NCI-H69 (cell line): ENCODE measurements at regions not wholly inside any gene's neighbourhood (a gene's known extent, or its start where the extent isn't known, plus 50 kb on each side); places are given as distances from the start of the nearest gene placed in this dataset.

ENCODE experiments used
- DNase-seq: peaks from one replicate; lab custom pipeline; 2025; lab: John Stamatoyannopoulos, UW

- DNase-seq = no peak
Measured at GRCh38 chr11:80157447-80157846, 716.6 kb upstream of the TENM4 start.

- DNase-seq = no peak
Measured at GRCh38 chr11:80156062-80156461, 715.2 kb upstream of the TENM4 start.

GRCh38 chr11:80155412-80156017 lies 714.7 kb upstream of the TENM4 start:
- peak; percentile 82 for DNase-seq

- peak; percentile 39 for DNase-seq
Measured at GRCh38 chr11:80146232-80146631, 705.4 kb upstream of the TENM4 start.

DNA sequence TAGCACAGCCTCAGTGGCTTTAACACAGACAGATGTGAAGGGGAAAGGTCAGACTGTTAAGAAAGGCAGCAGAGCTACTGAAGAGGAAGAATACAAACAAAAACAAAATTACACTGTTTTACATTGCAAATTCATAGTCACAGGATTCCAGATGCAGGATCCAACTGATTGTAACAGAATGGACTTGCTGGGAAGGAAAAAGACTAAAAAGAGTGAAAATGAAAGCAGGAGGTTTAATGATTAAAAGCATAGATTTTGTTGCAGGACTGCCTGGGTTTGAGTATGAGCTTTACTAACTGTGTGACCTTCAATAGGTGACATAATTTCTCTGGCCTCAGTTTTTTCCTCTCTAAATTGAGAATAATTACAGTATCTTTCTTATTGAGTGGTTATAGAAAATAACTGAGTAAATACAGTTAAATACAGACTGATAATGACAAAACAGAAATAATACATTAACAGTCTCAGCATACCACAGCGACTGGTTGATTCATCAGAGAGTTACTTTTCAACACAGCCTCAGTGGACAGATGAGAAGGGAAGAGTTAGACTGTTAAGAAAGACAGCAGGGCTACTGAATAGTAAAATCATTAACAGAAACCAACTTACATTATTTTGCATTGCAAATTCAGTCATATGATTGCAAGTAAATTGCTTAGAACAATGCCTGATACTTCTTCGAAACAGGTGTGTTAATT lies 704.2 kb upstream of the TENM4 start:
- DNase-seq = peak; percentile 54

DNA sequence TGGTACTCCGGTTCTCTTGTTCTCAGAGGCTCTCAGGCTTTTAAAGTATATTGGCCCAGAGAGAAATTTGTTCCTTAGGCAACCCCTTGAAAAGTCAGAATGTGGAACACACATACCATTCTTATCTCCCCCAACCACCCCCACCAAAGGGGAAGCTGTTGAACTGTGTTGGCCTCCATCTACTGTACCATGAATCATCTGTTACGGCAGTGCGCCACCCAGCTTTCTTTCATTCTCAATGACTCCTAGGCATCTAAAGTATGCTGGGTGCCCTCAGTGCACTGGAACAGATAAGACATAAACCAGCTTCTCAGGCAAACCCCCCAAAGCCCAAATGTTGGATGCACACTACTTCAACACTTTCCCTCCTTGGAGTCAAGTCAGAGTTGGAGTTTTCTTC lies 696.2 kb upstream of the TENM4 start:
- no peak for DNase-seq

DNA sequence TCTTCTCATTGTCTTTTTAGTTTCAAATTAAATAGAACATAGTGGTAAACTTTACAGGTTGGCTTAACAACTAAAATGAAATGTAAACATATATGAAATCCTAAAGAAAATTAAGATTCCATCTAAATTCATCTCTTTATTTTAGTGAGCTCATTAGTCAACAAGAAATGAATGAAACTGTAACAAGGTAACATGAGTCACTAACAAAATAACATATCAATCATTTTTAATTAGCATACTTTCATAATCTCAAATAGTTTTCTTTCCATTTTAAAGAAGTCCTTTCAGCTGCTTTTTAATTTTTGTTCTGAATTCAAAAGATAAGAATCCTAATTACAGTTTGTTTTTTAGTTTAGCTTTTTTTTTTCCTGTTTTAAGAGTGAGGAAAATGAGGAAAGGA lies 688.6 kb upstream of the TENM4 start:
- peak; percentile 13 for DNase-seq

DNA sequence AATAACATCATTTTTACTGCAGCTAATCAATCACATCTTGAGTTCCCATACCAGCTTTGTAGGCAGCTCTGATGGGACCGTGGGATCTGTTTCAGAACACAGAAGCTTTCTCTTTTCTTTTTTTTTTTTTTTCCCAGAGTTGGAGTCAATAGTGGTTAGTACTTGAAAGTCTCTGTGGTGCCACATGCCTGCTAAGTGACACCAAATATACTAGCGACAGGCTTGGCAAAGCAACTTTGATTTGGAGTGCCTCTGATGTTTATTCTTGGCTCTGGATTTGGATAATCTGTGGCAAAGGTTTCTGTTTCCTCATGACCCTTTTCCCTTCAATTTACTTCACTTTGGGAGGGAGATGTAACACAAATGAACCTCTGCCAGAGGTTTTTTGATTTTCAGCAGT lies 681.4 kb upstream of the TENM4 start:
- DNase-seq = no peak

GRCh38 chr11:80118073-80118472 lies 677.2 kb upstream of the TENM4 start:
- peak; percentile 57 for DNase-seq

- no peak for DNase-seq
Measured at GRCh38 chr11:80116796-80117195, 676.0 kb upstream of the TENM4 start.

DNA sequence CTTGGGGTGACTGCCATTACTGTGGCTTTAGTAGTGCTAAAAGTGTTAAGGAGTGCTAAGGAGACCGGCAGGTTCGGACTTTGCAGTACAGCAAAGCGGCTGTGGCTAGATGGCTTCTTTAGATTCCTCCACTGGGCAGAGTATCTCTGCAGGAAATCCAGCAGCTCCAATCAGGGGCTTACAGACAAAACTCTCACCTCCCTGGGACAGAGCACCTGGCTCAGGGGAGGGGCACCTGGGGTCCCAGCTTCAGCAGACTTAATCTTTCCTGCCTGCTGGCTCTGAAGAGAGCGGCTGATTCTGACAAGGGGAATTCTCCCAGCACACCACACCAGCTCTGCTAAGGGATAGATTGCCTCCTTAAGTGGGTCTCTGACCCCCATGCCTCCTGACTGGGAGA lies 668.8 kb upstream of the TENM4 start:
- no peak for DNase-seq

DNA sequence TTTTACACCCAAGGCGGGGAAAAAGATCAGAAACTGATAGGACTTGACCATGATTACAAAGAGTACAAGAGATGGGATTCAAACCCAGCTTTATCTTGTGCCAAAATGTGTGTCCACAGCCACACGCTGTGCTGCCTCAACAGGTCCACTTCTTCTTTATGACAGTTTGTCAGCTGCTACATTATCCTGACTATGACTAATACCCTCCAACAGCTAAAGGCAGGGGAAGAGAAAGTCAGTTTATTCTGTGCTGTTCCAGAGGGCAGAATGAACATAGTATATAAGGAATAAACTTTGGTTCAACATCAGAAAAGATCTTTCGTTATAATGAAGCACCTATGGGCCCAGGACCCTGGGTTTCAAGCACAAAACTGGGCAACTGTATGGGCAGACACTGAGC lies 668.2 kb upstream of the TENM4 start:
- no peak for DNase-seq

- DNase-seq = no peak
Measured at GRCh38 chr11:80107415-80107814, 666.6 kb upstream of the TENM4 start.

DNA sequence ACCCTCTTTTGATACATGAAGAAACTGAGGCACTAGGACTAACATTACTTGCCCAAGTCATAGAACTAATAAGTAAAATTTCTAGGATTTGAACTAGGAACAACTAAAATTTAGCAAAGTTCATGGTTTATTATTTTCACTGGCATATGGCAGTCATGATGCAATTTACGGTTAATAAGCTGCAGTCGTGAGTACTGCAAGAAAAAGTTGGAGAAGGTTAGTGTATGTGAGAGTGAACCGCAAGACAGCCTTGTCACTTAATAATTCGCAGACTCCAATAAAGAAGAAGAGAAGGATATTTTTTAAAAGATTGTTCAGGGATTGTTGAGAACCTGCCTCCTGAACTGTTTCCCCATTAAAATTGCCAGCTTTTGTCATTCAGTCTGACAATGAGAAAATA lies 663.4 kb upstream of the TENM4 start:
- no peak for DNase-seq

DNA sequence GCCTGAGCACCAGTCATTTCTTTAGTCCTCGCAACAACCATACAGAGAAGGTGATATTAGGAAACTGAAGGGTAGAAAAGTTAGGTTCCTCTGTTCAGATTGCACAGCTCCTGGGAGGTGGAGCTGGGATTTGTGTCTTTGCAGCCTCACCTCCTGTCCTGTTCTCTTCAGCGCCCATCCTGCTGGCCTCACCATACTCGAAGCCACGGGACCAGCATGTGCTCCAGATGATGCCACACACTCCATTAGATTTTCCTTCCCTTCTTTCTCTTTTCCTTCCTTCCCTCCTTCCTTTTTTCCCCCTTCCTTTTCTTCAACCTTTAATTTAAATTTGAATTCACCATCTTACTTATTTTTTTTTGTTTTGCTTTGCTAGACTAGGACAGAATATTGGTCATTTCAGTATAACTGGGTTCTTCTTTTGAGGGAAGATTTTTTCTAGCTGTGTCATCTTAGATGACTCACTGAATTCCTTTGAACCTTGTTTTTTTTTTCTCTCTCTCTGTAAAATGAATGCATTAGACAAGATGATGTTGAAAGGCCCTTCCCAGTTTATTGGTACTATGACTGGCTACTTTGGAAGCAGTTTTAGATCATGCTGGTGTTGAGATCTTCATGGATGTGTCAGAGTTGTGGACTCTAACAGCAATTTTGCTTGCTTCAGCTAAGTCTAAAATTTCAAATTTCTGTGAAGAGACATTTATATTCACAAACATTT lies 662.5 kb upstream of the TENM4 start:
- DNase-seq = no peak

DNA sequence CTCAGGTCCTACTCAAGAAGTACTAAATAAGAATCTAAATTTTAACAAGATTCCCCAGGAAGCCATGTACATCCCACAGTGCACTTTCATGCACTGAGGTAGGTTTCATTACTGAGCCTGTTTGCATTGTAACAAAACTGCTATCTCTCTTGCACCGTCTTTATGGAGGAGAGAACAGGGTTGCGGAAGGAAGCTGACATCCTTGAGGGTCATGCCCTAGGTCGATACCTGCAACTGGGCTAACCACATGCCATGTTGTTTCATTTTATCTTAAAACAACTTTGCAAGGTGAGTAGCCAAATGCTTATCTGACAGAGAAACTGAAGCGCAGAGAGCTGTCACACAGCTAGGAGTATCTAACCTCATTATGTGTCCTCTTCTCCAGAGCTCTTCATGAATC lies 656.3 kb upstream of the TENM4 start:
- no peak for DNase-seq

- no peak for DNase-seq
Measured at GRCh38 chr11:80096736-80097135, 655.9 kb upstream of the TENM4 start.

- DNase-seq = no peak
Measured at GRCh38 chr11:80086496-80087055, 645.7 kb upstream of the TENM4 start.

DNA sequence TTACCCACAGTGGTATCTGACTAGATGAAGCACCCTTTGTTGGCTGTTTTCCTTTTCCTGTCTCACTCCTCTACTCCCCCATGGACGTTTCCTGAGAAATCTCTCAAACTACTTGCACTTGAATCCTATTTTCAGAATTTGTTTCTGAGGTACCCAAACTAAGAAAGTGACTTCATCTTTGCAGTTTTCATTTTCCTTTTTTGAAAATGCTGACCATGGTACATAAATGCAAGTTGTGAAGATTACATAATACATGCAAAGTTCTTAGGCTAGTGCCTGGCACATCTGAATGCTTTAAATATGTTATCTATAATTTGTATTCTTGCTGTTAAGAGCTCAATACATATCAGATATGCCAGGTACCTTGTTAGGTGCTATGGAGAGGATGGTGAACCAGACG lies 644.7 kb upstream of the TENM4 start:
- DNase-seq = no peak

GRCh38 chr11:80084608-80085007 lies 643.8 kb upstream of the TENM4 start:
- peak; percentile 11 for DNase-seq

GRCh38 chr11:80083531-80083951 lies 642.7 kb upstream of the TENM4 start:
- DNase-seq = no peak

GRCh38 chr11:80082406-80082805 lies 641.6 kb upstream of the TENM4 start:
- DNase-seq = no peak

- DNase-seq = no peak
Measured at GRCh38 chr11:80077113-80077512, 636.3 kb upstream of the TENM4 start.
